Lower leg skin (tissue), 4 donors: ENCODE measurements at regions not wholly inside any gene's neighbourhood (a gene's known extent, or its start where the extent isn't known, plus 50 kb on each side); places are given as distances from the start of the nearest gene placed in this dataset.

Experiments used
- DNase-seq, 2 donors: peaks; one replicate each; pipeline ENCODE4 v3.0.0-alpha.2; 2019; ENCODE audit warnings: low spot score in 2 of 2
- H3K4me3 ChIP-seq: fragments of 200-600 bp; sonication (generic); 2 replicates; pipeline ENCODE4 v1.5.1; 2017; ENCODE audit warnings: mild to moderate bottlenecking, low read depth; ENCODE audit not compliant: poor library complexity, severe bottlenecking
- POLR2A ChIP-seq, 2 donors: fragments of 450-650 bp; IDR thresholded peaks; one replicate each; pipeline ENCODE4 v1.6.1; 2016 to 2017; ENCODE audit warnings: antibody characterized with exemption in 2 of 2, mild to moderate bottlenecking in 1 of 2, moderate library complexity in 1 of 2
- WGBS, 2 donors: methylation state at CpG; one replicate each; pipeline ENCODE4 v1.1.5; 2018; 5-methylcytosine and 5-hydroxymethylcytosine counted together
- intact Hi-C: fragments of 100-400 bp; cut with DNase I; formaldehyde crosslinking; loops from one replicate; pipeline ENCODE4 v1.15.0; 2023; ENCODE audit warnings: low total_unique reads
- TF ChIP-seq, protein P1 (sequence below), 3 donors: fragments of 450-650 bp; IDR thresholded peaks; one replicate each; pipeline ENCODE4 v1.5.1; 2016; ENCODE audit warnings: antibody characterized with exemption in 3 of 3, mild to moderate bottlenecking in 3 of 3, moderate library complexity in 2 of 3

DNA sequence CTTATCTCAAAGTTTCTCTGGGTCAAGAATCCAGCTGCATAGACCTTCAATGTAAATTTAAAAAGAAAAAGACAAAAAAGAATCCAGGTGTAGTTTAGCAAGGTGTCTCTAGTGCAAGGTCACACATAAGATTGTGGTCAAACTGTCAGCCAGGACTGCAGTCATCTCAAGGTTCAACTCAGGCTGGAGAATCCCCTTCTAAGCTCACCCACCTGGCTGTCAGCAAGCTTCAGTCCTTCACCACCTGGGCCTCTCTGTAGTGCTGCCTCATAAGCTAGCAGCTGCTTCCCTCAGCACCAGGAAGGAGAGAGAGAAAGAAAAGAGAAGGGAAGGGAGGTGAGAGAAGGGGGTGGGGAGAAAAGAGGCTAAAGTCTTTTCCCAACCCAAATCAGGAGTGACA lies 146.7 kb downstream of the ACTL7B start:
- no peak for TF ChIP-seq POLR2A (IDR thresholded peaks at IDR 0.05)
- TF ChIP-seq, protein P1, sequence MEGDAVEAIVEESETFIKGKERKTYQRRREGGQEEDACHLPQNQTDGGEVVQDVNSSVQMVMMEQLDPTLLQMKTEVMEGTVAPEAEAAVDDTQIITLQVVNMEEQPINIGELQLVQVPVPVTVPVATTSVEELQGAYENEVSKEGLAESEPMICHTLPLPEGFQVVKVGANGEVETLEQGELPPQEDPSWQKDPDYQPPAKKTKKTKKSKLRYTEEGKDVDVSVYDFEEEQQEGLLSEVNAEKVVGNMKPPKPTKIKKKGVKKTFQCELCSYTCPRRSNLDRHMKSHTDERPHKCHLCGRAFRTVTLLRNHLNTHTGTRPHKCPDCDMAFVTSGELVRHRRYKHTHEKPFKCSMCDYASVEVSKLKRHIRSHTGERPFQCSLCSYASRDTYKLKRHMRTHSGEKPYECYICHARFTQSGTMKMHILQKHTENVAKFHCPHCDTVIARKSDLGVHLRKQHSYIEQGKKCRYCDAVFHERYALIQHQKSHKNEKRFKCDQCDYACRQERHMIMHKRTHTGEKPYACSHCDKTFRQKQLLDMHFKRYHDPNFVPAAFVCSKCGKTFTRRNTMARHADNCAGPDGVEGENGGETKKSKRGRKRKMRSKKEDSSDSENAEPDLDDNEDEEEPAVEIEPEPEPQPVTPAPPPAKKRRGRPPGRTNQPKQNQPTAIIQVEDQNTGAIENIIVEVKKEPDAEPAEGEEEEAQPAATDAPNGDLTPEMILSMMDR (IDR thresholded peaks at IDR 0.05): no peak
- no peak overlapping the region for H3K4me3 ChIP-seq
- intact Hi-C loops: no loop called here
- no peak for DNase-seq

DNA sequence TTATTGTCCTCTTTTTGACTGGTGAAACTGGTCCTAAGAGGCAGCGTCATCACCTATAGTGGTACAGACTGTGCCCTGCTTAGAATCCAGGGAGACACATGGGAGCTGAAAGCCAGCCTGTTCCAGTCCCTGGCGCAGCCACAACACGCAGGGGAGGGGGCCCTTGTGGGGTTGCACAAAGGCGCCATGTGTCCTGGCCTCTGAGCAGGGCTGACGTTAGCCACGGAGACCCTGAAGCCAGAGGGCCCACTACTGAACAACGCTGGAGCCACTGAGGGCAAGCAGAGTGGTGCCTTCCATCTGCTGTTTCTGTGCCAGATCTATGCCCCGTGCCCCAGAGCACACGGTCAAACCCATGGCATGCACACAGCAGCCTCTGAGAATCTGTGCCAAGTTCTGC lies 147.3 kb downstream of the ACTL7B start:
- no peak overlapping the region for H3K4me3 ChIP-seq
- intact Hi-C loops: no loop called here
- 78 to 89% methylated on average over 9 of the region's 9 CpGs for WGBS, 2 donors
- no peak for DNase-seq
- TF ChIP-seq, protein P1 (IDR thresholded peaks at IDR 0.05): no peak
- no peak for TF ChIP-seq POLR2A (IDR thresholded peaks at IDR 0.05)

DNA sequence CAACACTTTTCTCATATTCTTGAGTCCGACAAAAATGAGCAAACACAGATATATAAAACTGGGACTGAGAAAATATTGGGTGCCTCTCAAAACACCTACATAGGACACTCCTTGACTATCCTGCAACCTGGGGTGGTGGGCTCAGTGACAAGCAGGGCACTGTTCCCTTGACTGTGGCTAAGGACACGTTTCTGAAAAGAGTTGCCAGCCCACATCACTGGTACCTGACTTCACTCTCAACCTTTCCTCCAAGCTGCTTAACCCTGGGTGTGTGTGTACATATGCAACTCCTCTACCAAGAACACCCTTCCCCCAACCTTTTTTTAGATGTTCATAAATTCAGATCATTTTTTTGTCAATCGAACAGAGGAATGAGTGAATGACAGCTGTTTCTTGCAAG lies 148.7 kb downstream of the ACTL7B start:
- no peak overlapping the region for H3K4me3 ChIP-seq
- no peak for DNase-seq
- 82 to 87% methylated on average over 3 of the region's 3 CpGs for WGBS, 2 donors
- TF ChIP-seq, protein P1 (IDR thresholded peaks at IDR 0.05): no peak
- TF ChIP-seq POLR2A (IDR thresholded peaks at IDR 0.05): no peak
- intact Hi-C loops: no loop called here

DNA sequence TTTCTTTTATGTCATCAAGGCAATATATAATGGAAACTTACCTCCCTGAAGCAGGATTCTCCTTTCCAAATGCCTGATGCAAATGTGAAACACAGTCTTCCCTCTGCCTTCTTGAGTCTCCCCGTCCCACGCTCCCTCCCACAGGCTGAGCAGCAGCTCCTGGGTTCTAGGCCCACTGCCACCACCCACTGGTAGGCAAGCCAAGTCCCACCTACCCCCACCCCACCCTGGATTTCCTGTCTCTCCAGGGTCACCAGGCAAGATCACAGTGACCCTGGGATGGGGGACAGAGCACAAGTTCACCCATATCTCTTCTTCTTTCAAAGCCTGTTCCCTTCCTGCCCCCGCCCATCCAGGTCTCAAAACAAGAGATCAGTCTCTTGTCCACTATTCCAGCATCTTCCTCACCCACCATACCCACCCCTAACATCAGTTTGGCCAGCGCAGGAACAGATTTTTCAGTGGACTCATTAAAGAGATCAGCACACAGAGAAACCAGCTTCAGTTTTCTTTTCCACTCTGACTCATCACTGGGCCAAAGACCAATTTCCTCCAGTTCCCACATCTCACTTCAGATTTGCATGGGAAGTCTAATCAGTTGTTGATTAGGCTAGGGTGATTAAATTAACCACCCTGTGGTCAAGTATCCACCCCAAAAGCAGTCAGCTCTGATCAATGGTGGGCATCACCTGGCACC lies 151.5 kb downstream of the ACTL7B start:
- TF ChIP-seq POLR2A (IDR thresholded peaks at IDR 0.05): no peak
- TF ChIP-seq, protein P1 (IDR thresholded peaks at IDR 0.05): no peak
- DNase-seq: no peak
- H3K4me3 ChIP-seq: no peak overlapping the region
- 45 to 54% methylated on average over 4 of the region's 4 CpGs for WGBS, 2 donors
- intact Hi-C loops: no loop called here

DNA sequence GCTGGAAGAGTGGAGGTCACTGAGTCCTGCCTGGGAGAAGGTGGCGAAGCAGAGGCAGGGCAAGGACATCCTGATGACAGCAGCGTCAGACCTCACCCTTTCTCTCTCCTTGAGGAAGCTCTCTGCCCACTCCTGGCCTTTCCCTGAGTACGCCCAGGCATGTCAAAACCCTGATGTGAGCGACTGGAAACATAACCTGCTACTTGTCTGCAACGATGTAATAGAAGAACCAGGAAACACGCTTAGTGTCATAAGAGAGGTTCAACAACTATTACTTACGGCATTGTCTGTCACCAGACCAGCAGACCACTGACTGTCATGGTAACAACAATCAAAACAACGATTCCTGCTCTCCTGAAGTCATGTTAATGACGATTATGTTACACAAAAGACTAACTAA lies 152.4 kb downstream of the ACTL7B start:
- intact Hi-C loops: no loop called here
- WGBS, 2 donors: 62 to 65% methylated on average over 9 of the region's 9 CpGs
- H3K4me3 ChIP-seq: no peak overlapping the region
- no peak for DNase-seq
- TF ChIP-seq POLR2A (IDR thresholded peaks at IDR 0.05): no peak
- TF ChIP-seq, protein P1 (IDR thresholded peaks at IDR 0.05): no peak

DNA sequence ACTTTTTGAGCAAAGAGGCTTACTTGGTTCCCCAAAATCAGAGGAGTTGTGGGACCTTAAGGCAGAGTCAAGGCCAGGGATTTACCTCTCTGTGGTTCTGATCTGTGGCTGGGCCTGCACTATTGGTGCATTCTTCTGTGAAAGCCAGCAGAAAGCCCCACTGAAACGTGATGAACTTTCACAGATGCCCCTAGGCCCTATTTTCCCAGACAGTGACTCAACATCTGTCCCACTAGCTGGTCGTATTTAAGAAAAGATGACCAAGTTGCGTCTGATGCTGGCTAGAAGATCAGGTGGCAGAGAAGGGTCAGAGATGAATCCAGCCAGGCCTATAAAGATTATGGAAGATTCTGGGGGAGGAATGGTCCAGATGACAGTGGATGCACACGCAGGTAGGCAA lies 153.1 kb downstream of the ACTL7B start:
- WGBS, 2 donors: 72 to 77% methylated on average over 4 of the region's 4 CpGs
- H3K4me3 ChIP-seq: no peak overlapping the region
- TF ChIP-seq, protein P1 (IDR thresholded peaks at IDR 0.05): no peak
- no peak for TF ChIP-seq POLR2A (IDR thresholded peaks at IDR 0.05)
- DNase-seq: no peak
- intact Hi-C loops: no loop called here
